WERI-Rb-1 (cell line): ENCODE measurements at regions not wholly inside any gene's neighbourhood (a gene's known extent, or its start where the extent isn't known, plus 50 kb on each side); places are given as distances from the start of the nearest gene placed in this dataset.

ENCODE experiments used
- DNase-seq: peaks from one replicate; pipeline ENCODE4 v3.0.0-alpha.2; 2020
- H3K27ac ChIP-seq: fragments of 250-450 bp; sonication (Bioruptor Pico); 2 replicates; pipeline ENCODE4 v1.5.1; 2020; ENCODE audit warnings: mild to moderate bottlenecking, moderate library complexity
- H3K27me3 ChIP-seq: fragments of 250-450 bp; sonication (Bioruptor Pico); 2 replicates; pipeline ENCODE4 v1.5.1; 2021; ENCODE audit warnings: mild to moderate bottlenecking, low read depth, moderate library complexity; ENCODE audit not compliant: insufficient read depth, severe bottlenecking
- H3K36me3 ChIP-seq: fragments of 250-450 bp; sonication (Bioruptor Pico); 2 replicates; pipeline ENCODE4 v1.5.1; 2020; ENCODE audit warnings: mild to moderate bottlenecking, moderate library complexity
- H3K4me3 ChIP-seq: 2 replicates; pipeline ENCODE4 v1.5.1; 2011; ENCODE audit warnings: low read depth, mild to moderate bottlenecking, control low read depth, low read length
- H3K9me3 ChIP-seq: fragments of 250-450 bp; sonication (Bioruptor Pico); 2 replicates; pipeline ENCODE4 v1.5.1; 2021; ENCODE audit warnings: mild to moderate bottlenecking, moderate library complexity; ENCODE audit not compliant: severe bottlenecking
- CTCF ChIP-seq: IDR thresholded peaks from 2 replicates; pipeline ENCODE4 v1.5.1; 2011; ENCODE audit warnings: low read depth, mild to moderate bottlenecking, control low read depth, inconsistent platforms, low read length

- no peak for TF ChIP-seq CTCF
- H3K27me3 ChIP-seq: no peaks in the 10 kb centered on the region
- no peaks in the 10 kb centered on the region for H3K9me3 ChIP-seq
- DNase-seq: no peak
- no peak overlapping the region for H3K4me3 ChIP-seq
- no peaks in the 10 kb centered on the region for H3K36me3 ChIP-seq
- H3K27ac ChIP-seq: no peak overlapping the region
These were observed 245.6 kb upstream of the FERD3L start for GRCh38 chr7:19390795-19391194.

GRCh38 chr7:19381321-19381720, 236.1 kb upstream of the FERD3L start:
- DNase-seq: no peak
- TF ChIP-seq CTCF: no peak
- H3K9me3 ChIP-seq: no peaks in the 10 kb centered on the region
- H3K27ac ChIP-seq: no peak overlapping the region
- no peak overlapping the region for H3K4me3 ChIP-seq
- H3K27me3 ChIP-seq: no peaks in the 10 kb centered on the region
- H3K36me3 ChIP-seq: no peaks in the 10 kb centered on the region

GRCh38 chr7:19378345-19378714, 233.1 kb upstream of the FERD3L start:
- no peaks in the 10 kb centered on the region for H3K27me3 ChIP-seq
- no peak for TF ChIP-seq CTCF
- H3K27ac ChIP-seq: no peak overlapping the region
- H3K4me3 ChIP-seq: no peak overlapping the region
- DNase-seq: no peak
- H3K36me3 ChIP-seq: no peaks in the 10 kb centered on the region
- no peaks in the 10 kb centered on the region for H3K9me3 ChIP-seq

GRCh38 chr7:19377611-19378344, 232.6 kb upstream of the FERD3L start:
- Histone ChIP-seq H3K27me3 (no peaks in the 10 kb centered on the region), H3K4me3 (no peak overlapping the region), H3K27ac (no peak overlapping the region), H3K36me3 (no peaks in the 10 kb centered on the region), H3K9me3 (no peaks in the 10 kb centered on the region)
- DNase-seq: no peak
- TF ChIP-seq CTCF: no peak

- Histone ChIP-seq H3K36me3 (no peaks in the 10 kb centered on the region), H3K9me3 (no peaks in the 10 kb centered on the region), H3K4me3 (no peak overlapping the region), H3K27ac (no peak overlapping the region), H3K27me3 (no peaks in the 10 kb centered on the region)
- no peak for TF ChIP-seq CTCF
- no peak for DNase-seq
These were observed 231.3 kb upstream of the FERD3L start for GRCh38 chr7:19376538-19376937.

GRCh38 chr7:19375976-19376375, 230.8 kb upstream of the FERD3L start:
- Histone ChIP-seq H3K9me3 (no peaks in the 10 kb centered on the region), H3K27me3 (no peaks in the 10 kb centered on the region), H3K27ac (no peak overlapping the region), H3K4me3 (no peak overlapping the region), H3K36me3 (no peaks in the 10 kb centered on the region)
- no peak for TF ChIP-seq CTCF
- DNase-seq: no peak
